Glutamatergic neuron (in vitro differentiated cells): ENCODE measurements at regions not wholly inside any gene's neighbourhood (a gene's known extent, or its start where the extent isn't known, plus 50 kb on each side); places are given as distances from the start of the nearest gene placed in this dataset.

Experiments
- DNase-seq: peaks from one replicate; pipeline ENCODE4 v3.0.0; 2022
- H3K27ac Mint-ChIP-seq: one replicate; pipeline ENCODE4 v1.8.0; 2020; ENCODE audit warnings: mild to moderate bottlenecking, mixed read lengths, inconsistent platforms; ENCODE audit not compliant: unreplicated experiment
- H3K27me3 Mint-ChIP-seq: one replicate; pipeline ENCODE4 v1.8.0; 2020; ENCODE audit warnings: mild to moderate bottlenecking, moderate library complexity, mixed read lengths, inconsistent platforms; ENCODE audit not compliant: unreplicated experiment
- H3K36me3 Mint-ChIP-seq: one replicate; pipeline ENCODE4 v1.8.0; 2020; ENCODE audit warnings: mild to moderate bottlenecking, mixed read lengths, inconsistent platforms; ENCODE audit not compliant: unreplicated experiment
- H3K4me1 Mint-ChIP-seq: one replicate; pipeline ENCODE4 v1.8.0; 2020; ENCODE audit warnings: mild to moderate bottlenecking, low read depth, mixed read lengths, inconsistent platforms; ENCODE audit not compliant: unreplicated experiment
- H3K4me3 Mint-ChIP-seq: one replicate; pipeline ENCODE4 v1.8.0; 2020; ENCODE audit warnings: mild to moderate bottlenecking, mixed read lengths, inconsistent platforms; ENCODE audit not compliant: unreplicated experiment
- H3K9me3 Mint-ChIP-seq: one replicate; pipeline ENCODE4 v1.8.0; 2020; ENCODE audit warnings: mild to moderate bottlenecking, moderate library complexity, mixed read lengths, inconsistent platforms; ENCODE audit not compliant: unreplicated experiment
- TF ChIP-seq, protein P1 (sequence below): fragments of 200-600 bp; sonication (generic); IDR thresholded peaks from one replicate; pipeline ENCODE4 v1.5.0; 2021; ENCODE audit not compliant: partially characterized antibody, unreplicated experiment

DNA sequence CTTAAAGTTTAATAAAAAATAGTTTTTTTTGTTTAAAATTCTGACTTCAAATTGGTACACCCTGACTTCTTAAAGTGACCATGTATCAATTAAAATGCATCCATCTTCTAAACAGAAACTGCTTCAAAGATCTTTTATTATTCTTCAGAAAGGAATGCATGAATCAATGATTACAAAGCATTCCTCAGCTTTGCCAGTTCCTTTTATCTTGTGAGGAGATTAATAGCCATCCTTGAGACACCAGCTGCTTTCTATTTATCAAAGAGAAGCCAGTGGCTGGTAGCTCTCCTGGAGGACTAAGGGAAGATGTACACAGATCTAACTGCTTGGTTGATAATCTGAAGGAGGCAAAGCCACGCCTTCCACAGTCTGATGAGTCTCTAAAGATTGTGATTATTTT, 2222.5 kb downstream of the LRRC4C start:
- DNase-seq: no peak
- Mint-ChIP-seq H3K27ac (no peak overlapping the region), H3K4me3 (no peak overlapping the region), H3K27me3 (no peaks in the 10 kb centered on the region), H3K4me1 (no peaks in the 10 kb centered on the region), H3K9me3 (peaks cover 3% of the 10 kb centered on the region), H3K36me3 (no peaks in the 10 kb centered on the region)
- TF ChIP-seq, protein P1, sequence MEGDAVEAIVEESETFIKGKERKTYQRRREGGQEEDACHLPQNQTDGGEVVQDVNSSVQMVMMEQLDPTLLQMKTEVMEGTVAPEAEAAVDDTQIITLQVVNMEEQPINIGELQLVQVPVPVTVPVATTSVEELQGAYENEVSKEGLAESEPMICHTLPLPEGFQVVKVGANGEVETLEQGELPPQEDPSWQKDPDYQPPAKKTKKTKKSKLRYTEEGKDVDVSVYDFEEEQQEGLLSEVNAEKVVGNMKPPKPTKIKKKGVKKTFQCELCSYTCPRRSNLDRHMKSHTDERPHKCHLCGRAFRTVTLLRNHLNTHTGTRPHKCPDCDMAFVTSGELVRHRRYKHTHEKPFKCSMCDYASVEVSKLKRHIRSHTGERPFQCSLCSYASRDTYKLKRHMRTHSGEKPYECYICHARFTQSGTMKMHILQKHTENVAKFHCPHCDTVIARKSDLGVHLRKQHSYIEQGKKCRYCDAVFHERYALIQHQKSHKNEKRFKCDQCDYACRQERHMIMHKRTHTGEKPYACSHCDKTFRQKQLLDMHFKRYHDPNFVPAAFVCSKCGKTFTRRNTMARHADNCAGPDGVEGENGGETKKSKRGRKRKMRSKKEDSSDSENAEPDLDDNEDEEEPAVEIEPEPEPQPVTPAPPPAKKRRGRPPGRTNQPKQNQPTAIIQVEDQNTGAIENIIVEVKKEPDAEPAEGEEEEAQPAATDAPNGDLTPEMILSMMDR: no peak

DNA sequence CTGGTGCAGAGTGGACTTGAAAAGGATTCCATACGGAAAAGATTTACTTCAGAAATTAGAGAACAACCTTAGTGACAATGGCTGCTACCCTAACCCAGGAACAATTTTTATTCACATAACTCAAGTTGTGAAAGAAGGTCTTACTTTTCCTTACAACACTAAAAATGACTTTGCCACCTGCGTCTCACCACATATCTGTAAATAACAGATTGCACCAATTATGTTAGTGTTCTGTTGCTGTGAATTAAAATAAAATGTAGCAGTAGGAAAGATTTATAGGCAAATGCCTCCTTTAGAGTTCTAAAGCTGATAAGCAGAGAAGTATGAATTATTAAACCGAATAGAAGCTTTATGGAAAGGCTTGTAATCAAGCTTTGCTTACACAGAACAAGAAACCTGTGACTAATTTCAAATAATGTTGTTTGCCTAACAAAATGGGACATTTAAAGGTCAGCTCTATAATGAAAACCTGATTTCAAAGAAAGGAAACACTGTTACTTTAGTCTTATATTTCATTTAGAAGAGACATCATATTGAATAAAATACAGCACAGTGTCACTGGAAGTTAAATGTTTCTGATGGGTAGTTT, 2237.8 kb downstream of the LRRC4C start:
- no peak overlapping the region for H3K4me3 Mint-ChIP-seq
- no peaks in the 10 kb centered on the region for H3K9me3 Mint-ChIP-seq
- DNase-seq: no peak

DNA sequence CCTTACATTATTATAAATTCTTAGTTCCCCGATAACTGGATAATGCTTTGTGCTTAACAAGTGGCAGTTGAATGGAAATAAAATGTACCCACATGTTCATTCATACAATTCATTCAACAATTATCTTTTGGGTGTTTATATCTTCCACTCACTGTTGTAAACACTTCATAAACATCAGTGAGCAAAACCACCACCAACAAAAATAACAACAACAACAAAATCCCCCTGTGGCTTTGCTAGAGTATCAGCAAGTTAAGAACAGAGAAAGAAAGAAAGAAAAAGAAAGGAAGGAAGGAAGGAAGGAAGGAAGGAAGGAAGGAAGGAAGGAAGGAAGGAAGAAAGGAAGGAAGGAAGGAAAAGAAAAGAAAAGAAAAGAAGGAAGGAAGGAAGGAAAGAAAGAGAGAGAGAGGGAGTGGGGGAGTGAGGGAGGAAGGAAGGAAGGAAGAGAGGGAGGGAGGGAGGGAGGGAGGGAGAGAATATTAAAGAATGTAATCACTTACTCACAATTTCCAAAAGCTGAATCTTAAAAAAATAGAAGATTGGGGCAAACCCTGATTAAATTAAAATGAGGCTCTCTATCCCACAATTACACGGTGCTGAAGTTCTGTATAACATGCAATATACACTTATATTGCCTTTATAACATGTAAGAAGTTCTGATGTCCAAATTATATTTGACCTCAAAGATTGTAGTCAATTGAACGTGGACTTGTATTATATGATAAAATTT, 2238.8 kb downstream of the LRRC4C start:
- H3K36me3 Mint-ChIP-seq: no peaks in the 10 kb centered on the region
- TF ChIP-seq, protein P1: no peak

More for the DNA sequence above, 2237.8 kb downstream of the LRRC4C start:
- Mint-ChIP-seq H3K4me1 (no peaks in the 10 kb centered on the region), H3K27ac (no peak overlapping the region), H3K36me3 (no peaks in the 10 kb centered on the region), H3K27me3 (no peaks in the 10 kb centered on the region)
- TF ChIP-seq, protein P1: no peak

GRCh38 chr11:39220069-39220468, 2239.4 kb downstream of the LRRC4C start:
- DNase-seq: no peak
- TF ChIP-seq, protein P1: no peak
- no peaks in the 10 kb centered on the region for H3K36me3 Mint-ChIP-seq
- no peak overlapping the region for H3K4me3 Mint-ChIP-seq
- H3K9me3 Mint-ChIP-seq: no peaks in the 10 kb centered on the region
- no peaks in the 10 kb centered on the region for H3K4me1 Mint-ChIP-seq
- H3K27me3 Mint-ChIP-seq: no peaks in the 10 kb centered on the region
- no peak overlapping the region for H3K27ac Mint-ChIP-seq

More for the DNA sequence above, 2238.8 kb downstream of the LRRC4C start:
- Mint-ChIP-seq H3K9me3 (no peaks in the 10 kb centered on the region), H3K4me1 (no peaks in the 10 kb centered on the region), H3K4me3 (no peak overlapping the region), H3K27ac (no peak overlapping the region), H3K27me3 (no peaks in the 10 kb centered on the region)
- DNase-seq: no peak

GRCh38 chr11:39209981-39210380, 2249.5 kb downstream of the LRRC4C start:
- Mint-ChIP-seq H3K27me3 (no peaks in the 10 kb centered on the region), H3K4me1 (no peaks in the 10 kb centered on the region), H3K36me3 (no peaks in the 10 kb centered on the region), H3K27ac (no peak overlapping the region), H3K9me3 (no peaks in the 10 kb centered on the region), H3K4me3 (no peak overlapping the region)
- TF ChIP-seq, protein P1: no peak
- no peak for DNase-seq
